IMR-90 (cell line): ENCODE measurements at regions not wholly inside any gene's neighbourhood (a gene's known extent, or its start where the extent isn't known, plus 50 kb on each side); places are given as distances from the start of the nearest gene placed in this dataset.

ENCODE experiments used
- ATAC-seq: fragments of 200-7000 bp; cut with Tn5 transposase; 2 replicates; pipeline ENCODE4 v1.9.1; 2020; ENCODE audit warnings: low read depth, mild to moderate bottlenecking, moderate library complexity
- BruUV-seq: library from RNA; stranded (reverse); fragments of 400-500 nt; replicated peaks from 2 replicates; lab custom pipeline; 2021; lab: Mats Ljungman, UMichigan
- CTCF ChIA-PET: fragments of 300-600 bp; formaldehyde crosslinking; extraction: SDS; loops from one replicate; lab custom pipeline; 2021; ENCODE audit warnings: antibody characterized with exemption; lab: Yijun Ruan, JAX
- POLR2A ChIA-PET: fragments of 300-600 bp; sonication (Branson Sonifier 250); formaldehyde crosslinking; loops from one replicate; lab custom pipeline; 2022; ENCODE audit warnings: antibody characterized with exemption; ENCODE audit not compliant: unreplicated experiment; lab: Charles Lee
- DNase-seq: peaks from one replicate; pipeline ENCODE4 v3.0.0; 2013
- H2AFZ ChIP-seq: replicated peaks from 2 replicates; pipeline ENCODE3; 2013; ENCODE audit warnings: low read length, mild to moderate bottlenecking; ENCODE audit not compliant: poor library complexity
- H2AK5ac ChIP-seq: 2 replicates; pipeline ENCODE4 v1.6.1; 2013; ENCODE audit warnings: low read depth, low read length, inconsistent platforms
- H2AK9ac ChIP-seq: replicated peaks from 2 replicates; pipeline ENCODE3; 2013; ENCODE audit warnings: mild to moderate bottlenecking, low read depth, low read length, moderate library complexity; ENCODE audit not compliant: poor library complexity
- H2BK120ac ChIP-seq: 2 replicates; pipeline ENCODE4 v1.6.1; 2013; ENCODE audit warnings: low read depth, low read length, inconsistent platforms
- H2BK15ac ChIP-seq: 3 replicates; pipeline ENCODE4 v1.6.1; 2013; ENCODE audit warnings: low read depth, low read length, inconsistent platforms
- H2BK20ac ChIP-seq: 2 replicates; pipeline ENCODE4 v1.6.1; 2013; ENCODE audit warnings: low read depth, mild to moderate bottlenecking, inconsistent platforms, low read length, moderate library complexity
- H2BK5ac ChIP-seq: 2 replicates; pipeline ENCODE4 v1.6.1; 2013; ENCODE audit warnings: mild to moderate bottlenecking, low read depth, low read length, inconsistent platforms; ENCODE audit not compliant: poor library complexity, severe bottlenecking
- H3K14ac ChIP-seq: replicated peaks from 2 replicates; pipeline ENCODE4 v1.6.1; 2013; ENCODE audit warnings: low read depth, low read length, inconsistent platforms
- H3K18ac ChIP-seq: 2 replicates; pipeline ENCODE4 v1.6.1; 2013; ENCODE audit warnings: low read depth, low read length, control low read depth
- H3K23ac ChIP-seq: 2 replicates; pipeline ENCODE4 v1.6.1; 2013; ENCODE audit warnings: low read depth, low read length, inconsistent platforms
- H3K27ac ChIP-seq: 2 replicates; pipeline ENCODE4 v1.5.1; 2013; ENCODE audit warnings: mild to moderate bottlenecking, control low read depth, low read length; ENCODE audit not compliant: insufficient read depth
- H3K27me3 ChIP-seq: 2 replicates; pipeline ENCODE4 v1.6.1; 2013; ENCODE audit warnings: low read length; ENCODE audit not compliant: control insufficient read depth, insufficient read depth
- H3K36me3 ChIP-seq: 2 replicates; pipeline ENCODE4 v1.6.1; 2013; ENCODE audit warnings: low read length, mixed read lengths; ENCODE audit not compliant: control insufficient read depth, insufficient read depth
- H3K4ac ChIP-seq: 2 replicates; pipeline ENCODE4 v1.6.1; 2013; ENCODE audit warnings: low read depth, low read length, inconsistent platforms
- H3K4me1 ChIP-seq: 2 replicates; pipeline ENCODE4 v1.6.1; 2013; ENCODE audit warnings: low read length, mixed read lengths; ENCODE audit not compliant: control insufficient read depth, insufficient read depth
- H3K4me2 ChIP-seq: 2 replicates; pipeline ENCODE4 v1.6.1; 2013; ENCODE audit warnings: low read depth, mild to moderate bottlenecking, control low read depth, low read length, moderate library complexity
- H3K4me3 ChIP-seq: 2 replicates; pipeline ENCODE4 v1.5.1; 2013; ENCODE audit warnings: low read depth, mild to moderate bottlenecking, control low read depth, low read length, moderate library complexity; ENCODE audit not compliant: insufficient read depth
- H3K56ac ChIP-seq: 2 replicates; pipeline ENCODE4 v1.6.1; 2013; ENCODE audit warnings: low read length, inconsistent platforms; ENCODE audit not compliant: insufficient read depth; ENCODE audit errors: extremely low read depth
- H3K79me1 ChIP-seq, 2 experiments: 2 replicates each; pipeline ENCODE4 v1.6.1; 2013; ENCODE audit warnings: low read length in 2 of 2, inconsistent platforms in 1 of 2, low read depth in 1 of 2
- H3K9ac ChIP-seq: 2 replicates; pipeline ENCODE4 v1.6.1; 2013; ENCODE audit warnings: low read depth, low read length, control low read depth
- H3K9me1 ChIP-seq: 2 replicates; pipeline ENCODE4 v1.6.1; 2013; ENCODE audit warnings: low read length, inconsistent platforms; ENCODE audit not compliant: insufficient read depth
- H3K9me3 ChIP-seq: 2 replicates; pipeline ENCODE4 v1.6.1; 2013; ENCODE audit warnings: low read length; ENCODE audit not compliant: control insufficient read depth, insufficient read depth
- H4K20me1 ChIP-seq: 2 replicates; pipeline ENCODE4 v1.6.1; 2013; ENCODE audit warnings: low read length, inconsistent platforms; ENCODE audit not compliant: insufficient read depth
- H4K5ac ChIP-seq: 2 replicates; pipeline ENCODE4 v1.6.1; 2013; ENCODE audit warnings: mild to moderate bottlenecking, low read depth, low read length, control low read depth
- H4K8ac ChIP-seq, 2 experiments: 2 replicates each; pipeline ENCODE4 v1.6.1; 2013; ENCODE audit warnings: low read depth in 2 of 2, low read length in 2 of 2, control low read depth in 1 of 2, inconsistent platforms in 1 of 2
- H4K91ac ChIP-seq: 2 replicates; pipeline ENCODE4 v1.6.1; 2013; ENCODE audit warnings: low read depth, low read length, inconsistent platforms; ENCODE audit not compliant: insufficient read depth
- BHLHE40 ChIP-seq: fragments of 150-350 bp; IDR thresholded peaks from 2 replicates; pipeline ENCODE4 v1.6.1; 2016; ENCODE audit warnings: mild to moderate bottlenecking, low read depth, low read length
- CTCF ChIP-seq: conservative IDR thresholded peaks from 2 replicates; pipeline ENCODE4 v1.5.1; 2012; ENCODE audit warnings: mild to moderate bottlenecking, low read depth, low read length, improper control_type of control experiment
- MAFK ChIP-seq: IDR thresholded peaks from 2 replicates; pipeline ENCODE4 v1.6.1; 2012; ENCODE audit warnings: low read depth, low read length, improper control_type of control experiment
- MXI1 ChIP-seq: IDR thresholded peaks from 2 replicates; pipeline ENCODE4 v1.6.1; 2012; ENCODE audit warnings: low read depth, mild to moderate bottlenecking, low read length, moderate library complexity, borderline replicate concordance
- POLR2A ChIP-seq: IDR thresholded peaks from 2 replicates; pipeline ENCODE4 v1.6.1; 2012; ENCODE audit warnings: mild to moderate bottlenecking, low read depth, low read length
- RAD21 ChIP-seq: IDR thresholded peaks from 2 replicates; pipeline ENCODE4 v1.6.1; 2012; ENCODE audit warnings: low read length, improper control_type of control experiment
- RFX5 ChIP-seq: IDR thresholded peaks from 2 replicates; pipeline ENCODE4 v1.8.0; 2012; ENCODE audit warnings: low read depth, mild to moderate bottlenecking, low read length, moderate library complexity
- WGBS, 2 experiments: methylation state at CpG; one replicate each; pipeline versions ENCODE4 v1.1.5 to v1.1.7; 2013; ENCODE audit warnings: missing lambda C conversion rate in 2 of 2; ENCODE audit not compliant: insufficient read length in 1 of 2; ENCODE audit errors: extremely low coverage in 2 of 2; 5-methylcytosine and 5-hydroxymethylcytosine counted together
- dilution Hi-C: fragments of 300-500 bp; cut with HindIII; formaldehyde crosslinking; loops from one replicate; pipeline ENCODE4 v1.14.3; 2018; ENCODE audit warnings: low sequenced_read_pairs; ENCODE audit not compliant: unreplicated experiment
- in situ Hi-C: fragments of 300-500 bp; cut with MboI; formaldehyde crosslinking; loops from 3 replicates; pipeline ENCODE4 v1.14.3; 2019; ENCODE audit warnings: low sequenced_read_pairs, inconsistent platforms, mixed read lengths
- intact Hi-C: fragments of 100-400 bp; cut with micrococcal nuclease; formaldehyde crosslinking; loops from 2 replicates; pipeline ENCODE4 v1.10.0; 2022
- TF ChIP-seq, protein P1 (sequence below): fragments of 150-350 bp; IDR thresholded peaks from 2 replicates; pipeline ENCODE4 v1.6.1; 2016; ENCODE audit warnings: low read depth, mild to moderate bottlenecking, low read length, moderate library complexity, borderline replicate concordance

DNA sequence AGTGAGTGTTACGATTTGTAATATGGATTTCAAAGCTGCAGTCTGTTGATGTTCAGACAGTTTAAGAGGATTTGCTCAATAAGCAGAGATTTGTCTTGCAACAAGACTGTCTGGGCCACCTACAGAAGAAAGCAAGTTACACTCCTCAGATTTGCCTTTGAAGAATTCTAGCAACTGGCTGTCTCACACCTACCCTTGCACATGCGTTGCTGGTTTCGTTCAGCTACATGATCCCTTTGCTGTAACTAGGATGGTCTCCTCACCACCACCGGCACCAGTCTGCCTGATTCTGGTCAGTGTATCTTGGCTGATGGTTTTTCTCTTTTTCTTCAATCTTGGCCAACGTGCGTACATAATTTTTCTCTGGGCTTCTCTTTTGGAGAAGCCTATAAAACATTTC, 172.7 kb upstream of the LCORL start:
- no peak overlapping the region for H2BK5ac ChIP-seq
- H4K20me1 ChIP-seq: no peaks in the 10 kb centered on the region
- H3K27ac ChIP-seq: no peak overlapping the region
- no peak overlapping the region for H3K14ac ChIP-seq
- no peaks in the 10 kb centered on the region for H3K9me1 ChIP-seq
- dilution Hi-C loops: no loop called here
- intact Hi-C loops: no loop called here
- DNase-seq: no peak
- no peak overlapping the region for H2BK15ac ChIP-seq
- TF ChIP-seq MAFK (no peak), RFX5 (no peak), MXI1 (no peak), POLR2A (no peak), CTCF (no peak), RAD21 (no peak), BHLHE40 (no peak)
- TF ChIP-seq, protein P1, sequence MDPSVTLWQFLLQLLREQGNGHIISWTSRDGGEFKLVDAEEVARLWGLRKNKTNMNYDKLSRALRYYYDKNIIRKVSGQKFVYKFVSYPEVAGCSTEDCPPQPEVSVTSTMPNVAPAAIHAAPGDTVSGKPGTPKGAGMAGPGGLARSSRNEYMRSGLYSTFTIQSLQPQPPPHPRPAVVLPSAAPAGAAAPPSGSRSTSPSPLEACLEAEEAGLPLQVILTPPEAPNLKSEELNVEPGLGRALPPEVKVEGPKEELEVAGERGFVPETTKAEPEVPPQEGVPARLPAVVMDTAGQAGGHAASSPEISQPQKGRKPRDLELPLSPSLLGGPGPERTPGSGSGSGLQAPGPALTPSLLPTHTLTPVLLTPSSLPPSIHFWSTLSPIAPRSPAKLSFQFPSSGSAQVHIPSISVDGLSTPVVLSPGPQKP: no peak
- no peak overlapping the region for H3K4ac ChIP-seq
- ATAC-seq: no peak
- H3K18ac ChIP-seq: no peak overlapping the region
- H3K9me3 ChIP-seq: peaks cover 4% of the 10 kb centered on the region; the same call in 1 of the 2 replicates
- no peaks in the 10 kb centered on the region for H3K27me3 ChIP-seq
- no peaks in the 10 kb centered on the region for H3K79me1 ChIP-seq
- H2AFZ ChIP-seq: no peak overlapping the region
- no peak overlapping the region for H2BK20ac ChIP-seq
- BruUV-seq: no TSS peak
- H3K36me3 ChIP-seq: no peaks in the 10 kb centered on the region
- WGBS, 2 experiments: no CpG with 5 or more reads among the region's 6 CpGs
- H3K4me1 ChIP-seq: no peaks in the 10 kb centered on the region
- no peak overlapping the region for H2BK120ac ChIP-seq
- ChIA-PET CTCF (no interaction called here), POLR2A (no interaction called here)
- H4K8ac ChIP-seq: no peak overlapping the region
- H3K4me3 ChIP-seq: no peak overlapping the region
- H4K5ac ChIP-seq: no peak overlapping the region
- no peak overlapping the region for H2AK9ac ChIP-seq
- H3K56ac ChIP-seq: no peak overlapping the region
- H4K91ac ChIP-seq: no peak overlapping the region
- H3K23ac ChIP-seq: no peak overlapping the region
- in situ Hi-C loops: no loop called here
- H2AK5ac ChIP-seq: no peak overlapping the region
- H3K9ac ChIP-seq: no peak overlapping the region
- H3K4me2 ChIP-seq: no peak overlapping the region
